SKM-1 treated with dmso at 0.1 percent for 144 hours (cell line): ENCODE measurements at regions not wholly inside any gene's neighbourhood (a gene's known extent, or its start where the extent isn't known, plus 50 kb on each side); places are given as distances from the start of the nearest gene placed in this dataset.
"Not testable (repeated sequence)": the region's sequence is repeated elsewhere in the genome, so short reads cannot be mapped to it uniquely, and the experiment has no call there.

Source experiments
- DNase-seq: peaks from one replicate; lab custom pipeline; 2025; ENCODE audit not compliant: unreplicated experiment; lab: John Stamatoyannopoulos, UW

- DNase-seq = no peak
These were observed 388.5 kb upstream of the FANCL start for GRCh38 chr2:58629545-58630119.

GRCh38 chr2:58620896-58621295, 379.8 kb upstream of the FANCL start:
- DNase-seq = no peak

- DNase-seq = no peak
These were observed 379.0 kb upstream of the FANCL start for GRCh38 chr2:58620093-58620492.

GRCh38 chr2:58616961-58617360, 375.8 kb upstream of the FANCL start:
- no peak for DNase-seq

- DNase-seq = no peak
These were observed 373.1 kb upstream of the FANCL start for GRCh38 chr2:58614219-58614618.

- no peak for DNase-seq
These were observed 371.8 kb upstream of the FANCL start for GRCh38 chr2:58612973-58613372.

GRCh38 chr2:58609326-58609725, 368.2 kb upstream of the FANCL start:
- DNase-seq = peak; percentile 18

- DNase-seq = no peak
These were observed 367.0 kb upstream of the FANCL start for GRCh38 chr2:58608146-58608545.

- no peak for DNase-seq
These were observed 366.3 kb upstream of the FANCL start for GRCh38 chr2:58607448-58607847.

GRCh38 chr2:58606799-58607198, 365.7 kb upstream of the FANCL start:
- DNase-seq = peak; percentile 63

- DNase-seq = no peak
These were observed 363.0 kb upstream of the FANCL start for GRCh38 chr2:58604096-58604495.

GRCh38 chr2:58601017-58601416, 359.9 kb upstream of the FANCL start:
- DNase-seq = no peak

GRCh38 chr2:58598171-58598570, 357.0 kb upstream of the FANCL start:
- DNase-seq = peak; percentile 10

GRCh38 chr2:58595714-58596113, 354.6 kb upstream of the FANCL start:
- no peak for DNase-seq

- DNase-seq = no peak
These were observed 353.6 kb upstream of the FANCL start for GRCh38 chr2:58594762-58595161.

- DNase-seq = no peak
These were observed 353.1 kb upstream of the FANCL start for GRCh38 chr2:58594175-58594574.

- DNase-seq = not testable (repeated sequence)
These were observed 345.1 kb upstream of the FANCL start for GRCh38 chr2:58586178-58586577.

GRCh38 chr2:58585233-58585632, 344.1 kb upstream of the FANCL start:
- DNase-seq = no peak

GRCh38 chr2:58584606-58585118, 343.5 kb upstream of the FANCL start:
- DNase-seq = no peak

GRCh38 chr2:58578276-58578675, 337.2 kb upstream of the FANCL start:
- no peak for DNase-seq

GRCh38 chr2:58574873-58575272, 333.7 kb upstream of the FANCL start:
- no peak for DNase-seq

GRCh38 chr2:58572731-58573130, 331.6 kb upstream of the FANCL start:
- DNase-seq = no peak

GRCh38 chr2:58571181-58571852, 330.2 kb upstream of the FANCL start:
- peak; percentile 55 for DNase-seq
